ENCODE measurements at regions not wholly inside any gene's neighbourhood (a gene's known extent, or its start where the extent isn't known, plus 50 kb on each side); places are given as distances from the start of the nearest gene placed in this dataset.

- TF ChIP-seq REST (IDR thresholded peaks at IDR 0.05; ENCODE audit: insufficient replicate concordance, low read depth) (no peak), CTCF (IDR thresholded peaks at IDR 0.05; ENCODE audit: insufficient read depth, low read length) (no peak), SPI1 (IDR thresholded peaks at IDR 0.05; ENCODE audit: borderline replicate concordance, low read depth) (no peak)
- Histone ChIP-seq H3K4me3 (replicated peaks; ENCODE audit: insufficient read depth, low read length) (no peak overlapping the region), H3K27me3 (ENCODE audit: insufficient read depth, poor library complexity, severe bottlenecking) (no peaks in the 10 kb centered on the region), H3K27ac (replicated peaks) (no peak overlapping the region)
- no peak for DNase-seq (ENCODE audit: low read depth in 1 of 2, low spot score in 1 of 2)
These were observed 54.3 kb upstream of the NAV2 start for GRCh38 chr11:19658344-19658743.

- Histone ChIP-seq H3K4me3 (replicated peaks; ENCODE audit: insufficient read depth, low read length) (no peak overlapping the region), H3K27ac (replicated peaks) (no peak overlapping the region), H3K27me3 (ENCODE audit: insufficient read depth, poor library complexity, severe bottlenecking) (no peaks in the 10 kb centered on the region)
- no peak for TF ChIP-seq POLR2AphosphoS5 (IDR thresholded peaks at IDR 0.05; ENCODE audit: low read depth)
- TF ChIP-seq GABPA (IDR thresholded peaks at IDR 0.05; ENCODE audit: low read depth) = no peak
- no peak for TF ChIP-seq REST (IDR thresholded peaks at IDR 0.05; ENCODE audit: insufficient replicate concordance, low read depth)
- TF ChIP-seq SPI1 (IDR thresholded peaks at IDR 0.05; ENCODE audit: borderline replicate concordance, low read depth) = no peak
- TF ChIP-seq CTCF (IDR thresholded peaks at IDR 0.05; ENCODE audit: insufficient read depth, low read length) = no peak
- DNase-seq (ENCODE audit: low read depth in 1 of 2, low spot score in 1 of 2) = no peak
These were observed 56.5 kb upstream of the NAV2 start for GRCh38 chr11:19656140-19656541.

- TF ChIP-seq GABPA (IDR thresholded peaks at IDR 0.05; ENCODE audit: low read depth) (no peak), SPI1 (IDR thresholded peaks at IDR 0.05; ENCODE audit: borderline replicate concordance, low read depth) (no peak), CTCF (IDR thresholded peaks at IDR 0.05; ENCODE audit: insufficient read depth, low read length) (no peak), POLR2AphosphoS5 (IDR thresholded peaks at IDR 0.05; ENCODE audit: low read depth) (no peak), REST (IDR thresholded peaks at IDR 0.05; ENCODE audit: insufficient replicate concordance, low read depth) (no peak)
- no peak overlapping the region for H3K27ac ChIP-seq (replicated peaks)
- H3K4me3 ChIP-seq (replicated peaks; ENCODE audit: insufficient read depth, low read length) = no peak overlapping the region
- no peak for DNase-seq (ENCODE audit: low read depth in 1 of 2, low spot score in 1 of 2)
- H3K27me3 ChIP-seq (ENCODE audit: insufficient read depth, poor library complexity, severe bottlenecking) = no peaks in the 10 kb centered on the region
These were observed 59.8 kb upstream of the NAV2 start for GRCh38 chr11:19652623-19653375.

Measured in HL-60 (cell line).